HEK293T (cell line): ENCODE measurements at regions not wholly inside any gene's neighbourhood (a gene's known extent, or its start where the extent isn't known, plus 50 kb on each side); places are given as distances from the start of the nearest gene placed in this dataset.
"Not testable (repeated sequence)": the region's sequence is repeated elsewhere in the genome, so short reads cannot be mapped to it uniquely, and the experiment has no call there.

Source experiments
- CTCF ChIA-PET: fragments of 350-600 bp; formaldehyde crosslinking; extraction: SDS; loops from one replicate; lab custom pipeline; 2021; ENCODE audit warnings: antibody characterized with exemption, inconsistent platforms; lab: Yijun Ruan, JAX
- POLR2A ChIA-PET: fragments of 350-600 bp; formaldehyde crosslinking; extraction: SDS; loops from one replicate; lab custom pipeline; 2020; ENCODE audit warnings: antibody characterized with exemption, inconsistent platforms; lab: Yijun Ruan, JAX
- DNase-seq: peaks from one replicate; pipeline ENCODE4 v3.0.0; 2012; ENCODE audit warnings: mixed read lengths; ENCODE audit errors: extremely low spot score
- ARNT ChIP-seq: fragments of 450-650 bp; IDR thresholded peaks from 2 replicates; pipeline ENCODE4 v1.6.1; 2017; ENCODE audit warnings: mild to moderate bottlenecking
- BHLHE40 ChIP-seq: fragments of 450-650 bp; IDR thresholded peaks from 2 replicates; pipeline ENCODE4 v1.6.1; 2016; ENCODE audit warnings: mild to moderate bottlenecking, moderate library complexity, borderline replicate concordance
- CTBP1 ChIP-seq: fragments of 450-650 bp; IDR thresholded peaks from 2 replicates; pipeline ENCODE4 v1.6.1; 2016; ENCODE audit warnings: borderline replicate concordance
- ELF4 ChIP-seq: fragments of 450-650 bp; IDR thresholded peaks from 2 replicates; pipeline ENCODE4 v1.6.1; 2017; ENCODE audit warnings: antibody characterized with exemption
- FOXA1 ChIP-seq: fragments of 450-650 bp; IDR thresholded peaks from 2 replicates; pipeline ENCODE4 v1.6.1; 2016; ENCODE audit warnings: mild to moderate bottlenecking
- FOXK2 ChIP-seq: fragments of 450-650 bp; IDR thresholded peaks from 2 replicates; pipeline ENCODE4 v1.6.1; 2016; ENCODE audit warnings: mild to moderate bottlenecking
- FOXM1 ChIP-seq: fragments of 450-650 bp; IDR thresholded peaks from 2 replicates; pipeline ENCODE4 v1.6.1; 2017; ENCODE audit warnings: mild to moderate bottlenecking, borderline replicate concordance
- HDGF ChIP-seq: fragments of 450-650 bp; IDR thresholded peaks from 2 replicates; pipeline ENCODE4 v1.6.1; 2017; ENCODE audit warnings: antibody characterized with exemption, borderline replicate concordance
- L3MBTL2 ChIP-seq: fragments of 450-650 bp; conservative IDR thresholded peaks from 2 replicates; pipeline ENCODE4 v1.6.1; 2016; ENCODE audit warnings: mild to moderate bottlenecking
- LEF1 ChIP-seq: fragments of 450-650 bp; IDR thresholded peaks from 2 replicates; pipeline ENCODE4 v1.6.1; 2017; ENCODE audit warnings: mild to moderate bottlenecking, borderline replicate concordance
- NFRKB ChIP-seq: fragments of 450-650 bp; IDR thresholded peaks from 2 replicates; pipeline ENCODE4 v1.6.1; 2016; ENCODE audit warnings: mild to moderate bottlenecking, moderate library complexity
- SP1 ChIP-seq: fragments of 450-650 bp; IDR thresholded peaks from 2 replicates; pipeline ENCODE4 v1.6.1; 2017
- SUZ12 ChIP-seq: fragments of 450-650 bp; IDR thresholded peaks from 2 replicates; pipeline ENCODE4 v1.6.1; 2016; ENCODE audit warnings: mild to moderate bottlenecking
- TARDBP ChIP-seq: fragments of 450-650 bp; IDR thresholded peaks from 2 replicates; pipeline ENCODE4 v1.6.1; 2016
- ZNF384 ChIP-seq: fragments of 450-650 bp; IDR thresholded peaks from 2 replicates; pipeline ENCODE4 v1.6.1; 2016
- TF ChIP-seq, protein P1 (sequence below): fragments of 450-650 bp; IDR thresholded peaks from 2 replicates; pipeline ENCODE4 v1.6.1; 2016

DNA sequence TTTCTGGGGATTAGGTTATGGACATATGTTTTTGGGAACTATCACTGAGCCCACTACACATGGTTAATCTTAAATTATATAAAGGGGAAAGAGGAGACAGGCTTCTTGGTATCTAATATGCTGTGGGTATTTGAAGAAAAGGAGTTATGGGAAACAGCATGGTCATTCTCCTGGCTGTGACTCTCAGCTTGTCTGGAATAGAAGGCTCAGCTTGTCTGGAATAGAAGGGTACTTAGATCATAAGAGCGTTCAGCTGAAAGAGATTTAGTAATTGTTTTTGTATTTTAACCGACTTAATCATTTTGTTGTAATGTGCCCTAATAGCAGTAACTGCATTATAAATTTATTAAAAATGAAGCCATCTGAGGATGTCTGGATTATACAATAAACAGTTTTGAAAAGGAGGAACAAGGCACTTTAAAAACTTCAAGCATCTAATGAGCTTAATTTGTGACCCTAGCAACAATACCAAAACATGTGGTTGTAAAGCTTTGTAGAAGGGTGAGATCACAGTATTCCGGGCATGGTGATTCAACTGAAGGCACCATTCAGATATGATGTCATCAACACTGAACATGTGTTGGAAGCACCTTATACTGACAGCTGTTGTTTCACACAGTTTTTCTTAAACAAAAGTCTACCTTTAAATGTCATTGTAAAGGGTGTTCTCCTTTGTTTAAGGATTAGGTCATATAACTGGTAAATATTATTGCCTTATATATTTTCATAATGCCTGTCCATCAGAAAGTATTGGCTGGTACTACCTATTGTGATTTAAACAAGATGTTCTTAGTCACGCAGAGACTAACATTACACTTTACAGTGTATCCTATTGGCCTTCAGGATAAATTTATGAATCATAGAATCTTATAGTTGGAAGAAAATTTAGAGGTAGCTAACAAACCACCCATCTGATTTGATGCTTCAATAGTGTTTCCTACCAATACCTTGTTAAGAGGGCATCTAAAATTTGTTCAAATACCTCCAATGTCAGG, 2174.1 kb upstream of the WWC1 start:
- TF ChIP-seq FOXA1: no peak
- no peak for TF ChIP-seq SP1
- no peak for TF ChIP-seq TARDBP
- TF ChIP-seq, protein P1, sequence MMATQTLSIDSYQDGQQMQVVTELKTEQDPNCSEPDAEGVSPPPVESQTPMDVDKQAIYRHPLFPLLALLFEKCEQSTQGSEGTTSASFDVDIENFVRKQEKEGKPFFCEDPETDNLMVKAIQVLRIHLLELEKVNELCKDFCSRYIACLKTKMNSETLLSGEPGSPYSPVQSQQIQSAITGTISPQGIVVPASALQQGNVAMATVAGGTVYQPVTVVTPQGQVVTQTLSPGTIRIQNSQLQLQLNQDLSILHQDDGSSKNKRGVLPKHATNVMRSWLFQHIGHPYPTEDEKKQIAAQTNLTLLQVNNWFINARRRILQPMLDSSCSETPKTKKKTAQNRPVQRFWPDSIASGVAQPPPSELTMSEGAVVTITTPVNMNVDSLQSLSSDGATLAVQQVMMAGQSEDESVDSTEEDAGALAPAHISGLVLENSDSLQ: no peak
- TF ChIP-seq FOXM1: no peak
- TF ChIP-seq ZNF384: no peak
- TF ChIP-seq ELF4: no peak
- TF ChIP-seq LEF1: no peak
- no peak for TF ChIP-seq NFRKB
- TF ChIP-seq BHLHE40: no peak
- no peak for TF ChIP-seq L3MBTL2
- TF ChIP-seq SUZ12: no peak
- TF ChIP-seq FOXK2: no peak
- no peak for TF ChIP-seq CTBP1
- no peak for TF ChIP-seq ARNT
- TF ChIP-seq HDGF: no peak
- DNase-seq: no peak
- POLR2A ChIA-PET: no interaction called here
- CTCF ChIA-PET: no interaction called here

DNA sequence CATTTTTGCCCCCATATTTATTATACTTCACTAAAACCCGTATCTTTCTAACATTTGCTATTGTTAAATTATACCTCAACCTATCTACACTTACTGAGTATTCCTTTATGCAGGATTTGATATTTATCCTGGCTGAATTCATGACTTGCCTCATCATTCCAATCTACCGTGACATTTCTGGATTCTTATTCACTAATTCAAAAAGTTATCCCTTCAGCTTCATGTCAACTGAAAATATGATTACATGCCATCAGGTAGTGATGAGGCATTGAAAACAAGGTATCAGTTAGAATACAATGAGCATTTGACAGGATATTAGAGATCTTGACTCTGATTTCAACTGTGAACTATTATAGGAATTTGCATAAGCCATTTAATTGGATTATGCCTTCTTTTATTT, 2171.9 kb upstream of the WWC1 start:
- ChIA-PET CTCF (no interaction called here), POLR2A (no interaction called here)
- DNase-seq: no peak
- TF ChIP-seq FOXM1 (no peak), LEF1 (no peak), FOXA1 (no peak)

DNA sequence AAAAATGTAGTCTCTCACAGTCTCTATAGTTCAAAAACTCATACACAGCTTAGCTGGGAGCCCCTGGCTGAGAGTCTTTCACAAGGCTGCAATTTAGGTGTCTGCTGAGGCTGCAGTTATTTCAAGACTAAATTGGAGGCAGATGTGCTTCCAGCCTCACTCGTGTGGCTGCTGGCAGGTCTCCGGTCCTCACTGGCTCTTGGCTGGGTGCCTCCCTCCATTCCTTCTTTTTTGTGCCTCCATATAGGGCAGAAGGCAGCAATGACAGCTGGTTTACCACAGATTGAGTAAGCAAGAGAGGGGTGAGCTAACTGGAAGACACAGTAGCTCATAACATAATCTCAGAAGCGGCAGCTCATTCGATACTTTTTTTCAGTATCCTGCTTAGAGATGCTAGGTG, 2167.7 kb upstream of the WWC1 start:
- DNase-seq: no peak
- TF ChIP-seq, protein P1: no peak
- no peak for TF ChIP-seq L3MBTL2
- TF ChIP-seq NFRKB: no peak
- TF ChIP-seq FOXM1: no peak
- TF ChIP-seq CTBP1: no peak
- no peak for TF ChIP-seq BHLHE40
- no peak for TF ChIP-seq FOXA1
- no peak for TF ChIP-seq SP1
- no peak for TF ChIP-seq ZNF384
- TF ChIP-seq LEF1: no peak
- TF ChIP-seq TARDBP: no peak
- TF ChIP-seq FOXK2: no peak
- no peak for TF ChIP-seq SUZ12
- no peak for TF ChIP-seq ARNT
- no peak for TF ChIP-seq ELF4
- no peak for TF ChIP-seq HDGF
- CTCF ChIA-PET: no interaction called here
- POLR2A ChIA-PET: no interaction called here

DNA sequence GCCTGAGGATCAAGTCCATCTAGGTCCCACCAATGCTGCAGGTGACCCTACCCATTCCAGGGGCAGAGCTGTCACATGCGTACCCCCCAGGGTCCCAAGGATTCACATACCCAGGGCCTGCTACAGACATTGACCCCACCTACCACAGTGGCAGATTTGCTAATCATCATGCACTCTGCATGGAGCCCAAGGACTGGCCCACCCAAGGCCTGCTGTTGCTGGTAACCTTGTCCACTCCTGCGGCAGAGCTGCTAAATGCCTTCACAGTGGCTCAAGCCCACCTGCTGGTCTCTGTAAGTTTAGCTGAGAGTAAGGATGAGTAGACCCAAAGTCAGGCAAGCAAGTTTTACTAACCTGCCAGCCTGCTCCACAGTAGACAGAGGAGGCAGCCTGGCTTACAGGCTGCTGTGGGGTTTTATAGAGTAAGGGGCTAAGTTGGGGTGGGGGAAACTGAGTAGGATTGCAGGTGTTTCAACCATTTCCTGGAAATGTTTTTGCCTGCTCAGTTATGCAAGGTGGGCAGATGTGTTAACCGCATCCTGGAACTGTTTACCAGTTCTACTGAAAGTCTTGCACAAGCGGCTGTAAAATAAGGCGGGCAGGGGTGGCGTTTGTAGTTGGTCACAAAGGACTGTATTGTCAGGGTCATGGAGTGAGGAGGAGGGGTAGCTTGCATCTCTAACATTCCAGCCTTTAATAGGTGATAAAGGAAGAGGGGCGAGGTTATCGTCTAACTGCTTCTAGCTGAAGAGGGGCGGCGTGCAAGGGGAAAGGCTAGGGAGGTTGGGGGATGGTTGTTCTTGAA, 2163.5 kb upstream of the WWC1 start:
- DNase-seq: no peak
- no peak for TF ChIP-seq ARNT
- no peak for TF ChIP-seq FOXK2
- TF ChIP-seq, protein P1: no peak
- no peak for TF ChIP-seq SP1
- no peak for TF ChIP-seq BHLHE40
- no peak for TF ChIP-seq L3MBTL2
- no peak for TF ChIP-seq FOXM1
- no peak for TF ChIP-seq TARDBP
- no peak for TF ChIP-seq NFRKB
- no peak for TF ChIP-seq ELF4
- TF ChIP-seq HDGF: no peak
- no peak for TF ChIP-seq FOXA1
- TF ChIP-seq ZNF384: no peak
- no peak for TF ChIP-seq SUZ12
- no peak for TF ChIP-seq CTBP1
- TF ChIP-seq LEF1: no peak
- ChIA-PET CTCF (no interaction called here), POLR2A (no interaction called here)

DNA sequence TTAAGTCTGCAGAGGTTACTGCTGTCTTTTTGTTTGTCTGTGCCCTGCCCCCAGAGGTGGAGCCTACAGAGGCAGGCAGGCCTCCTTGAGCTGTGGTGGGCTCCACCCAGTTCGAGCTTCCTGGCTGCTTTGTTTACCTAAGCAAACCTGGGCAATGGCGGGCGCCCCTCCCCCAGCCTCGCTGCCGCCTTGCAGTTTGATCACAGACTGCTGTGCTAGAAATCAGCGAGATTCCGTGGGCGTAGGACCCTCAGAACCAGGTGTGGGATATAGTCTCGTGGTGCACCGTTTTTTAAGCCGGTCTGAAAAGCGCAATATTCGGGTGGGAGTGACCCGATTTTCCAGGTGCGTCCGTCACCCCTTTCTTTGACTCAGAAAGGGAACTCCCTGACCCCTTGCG, 2146.3 kb upstream of the WWC1 start:
- CTCF ChIA-PET, DNase-seq, POLR2A ChIA-PET: not testable (repeated sequence)
